Right renal pelvis (tissue), 4 donors: ENCODE measurements at regions not wholly inside any gene's neighbourhood (a gene's known extent, or its start where the extent isn't known, plus 50 kb on each side); places are given as distances from the start of the nearest gene placed in this dataset.

Experiments used
- DNase-seq, 4 donors: peaks; one replicate each; pipeline ENCODE4 v3.0.0-alpha.2; 2013; ENCODE audit warnings: low read depth in 4 of 4, low spot score in 3 of 4, missing footprints in 1 of 4

GRCh38 chr10:10891124-10892082 lies 126.3 kb upstream of the CELF2 start:
- DNase-seq, result peak in 1 of 4 donors; percentile 36

GRCh38 chr10:10892290-10892875 lies 125.3 kb upstream of the CELF2 start:
- no peak for DNase-seq

- no peak for DNase-seq
Measured at GRCh38 chr10:10897400-10897799, 120.3 kb upstream of the CELF2 start.

GRCh38 chr10:10901906-10902305 lies 115.8 kb upstream of the CELF2 start:
- no peak for DNase-seq

GRCh38 chr10:10902951-10903350 lies 114.7 kb upstream of the CELF2 start:
- no peak for DNase-seq

- DNase-seq, result no peak
Measured at GRCh38 chr10:10903620-10904019, 114.1 kb upstream of the CELF2 start.

- no peak for DNase-seq
Measured at GRCh38 chr10:10910634-10911033, 107.0 kb upstream of the CELF2 start.

GRCh38 chr10:10911035-10911434 lies 106.6 kb upstream of the CELF2 start:
- no peak for DNase-seq

GRCh38 chr10:10911471-10911921 lies 106.2 kb upstream of the CELF2 start:
- DNase-seq, result peak in 3 of 4 donors; percentile 38 to 48 (median 39)

- DNase-seq, result no peak
Measured at GRCh38 chr10:10914144-10914543, 103.5 kb upstream of the CELF2 start.

GRCh38 chr10:10915215-10915614 lies 102.5 kb upstream of the CELF2 start:
- DNase-seq, result no peak

- DNase-seq, result no peak
Measured at GRCh38 chr10:10917031-10917430, 100.6 kb upstream of the CELF2 start.

GRCh38 chr10:10919976-10920375 lies 97.7 kb upstream of the CELF2 start:
- no peak for DNase-seq

- no peak for DNase-seq
Measured at GRCh38 chr10:10921826-10922461, 95.7 kb upstream of the CELF2 start.

GRCh38 chr10:10923029-10923651 lies 94.5 kb upstream of the CELF2 start:
- DNase-seq, result no peak

GRCh38 chr10:10925667-10926066 lies 92.0 kb upstream of the CELF2 start:
- DNase-seq, result no peak

- no peak for DNase-seq
Measured at GRCh38 chr10:10927608-10928007, 90.1 kb upstream of the CELF2 start.

GRCh38 chr10:10930979-10931743 lies 86.5 kb upstream of the CELF2 start:
- DNase-seq, result no peak

- DNase-seq, result no peak
Measured at GRCh38 chr10:10935032-10935431, 82.6 kb upstream of the CELF2 start.

GRCh38 chr10:10938676-10939075 lies 79.0 kb upstream of the CELF2 start:
- DNase-seq, result no peak
